Thyroid gland (tissue), 4 donors: ENCODE measurements at regions not wholly inside any gene's neighbourhood (a gene's known extent, or its start where the extent isn't known, plus 50 kb on each side); places are given as distances from the start of the nearest gene placed in this dataset.

Experiments
- DNase-seq, 2 donors: peaks; one replicate each; pipeline ENCODE4 v3.0.0-alpha.2; 2019
- H3K27ac ChIP-seq, 3 donors: fragments of 200-600 bp; sonication (generic); 1 replicate in 2 of 3; 2 replicates in 1 of 3; pipeline ENCODE4 v1.5.1; 2016 to 2019; ENCODE audit warnings: mild to moderate bottlenecking in 1 of 3, moderate library complexity in 1 of 3
- H3K27me3 ChIP-seq: fragments of 200-600 bp; sonication (generic); one replicate; pipeline ENCODE4 v1.5.1; 2019
- H3K36me3 ChIP-seq, 2 donors: fragments of 200-600 bp; sonication (generic); one replicate each; pipeline ENCODE4 v1.5.1; 2016 to 2019
- H3K4me1 ChIP-seq, 2 donors: fragments of 200-600 bp; sonication (generic); one replicate each; pipeline ENCODE4 v1.5.1; 2017 to 2019
- H3K4me3 ChIP-seq, 3 donors: fragments of 200-600 bp; sonication (generic); replicated peaks in 1 of 3; 1 replicate in 2 of 3; 2 replicates in 1 of 3; pipeline ENCODE4 v1.5.1; 2016; ENCODE audit warnings: mild to moderate bottlenecking in 1 of 3
- H3K9me3 ChIP-seq: fragments of 200-600 bp; sonication (generic); one replicate; pipeline ENCODE4 v1.5.1; 2017
- CTCF ChIP-seq, 6 experiments: fragments of 200-600 bp in 3 of 6; fragments of 450-650 bp in 3 of 6; sonication (generic) in 3 of 6; IDR thresholded peaks; one replicate each; pipeline ENCODE4 v1.5.1; 2016 to 2019; ENCODE audit warnings: antibody characterized with exemption in 6 of 6, mild to moderate bottlenecking in 2 of 6, inconsistent platforms in 1 of 6, moderate library complexity in 1 of 6
- POLR2A ChIP-seq, 2 donors: fragments of 450-650 bp; IDR thresholded peaks; one replicate each; pipeline ENCODE4 v1.6.1; 2017; ENCODE audit warnings: antibody characterized with exemption in 2 of 2, mild to moderate bottlenecking in 2 of 2, moderate library complexity in 1 of 2
- WGBS, 2 donors: methylation state at CpG; one replicate each; pipeline ENCODE4 v1.1.5; 2017; 5-methylcytosine and 5-hydroxymethylcytosine counted together
- intact Hi-C: fragments of 100-400 bp; cut with DNase I; formaldehyde crosslinking; loops from one replicate; pipeline ENCODE4 v1.15.1; 2023

DNA sequence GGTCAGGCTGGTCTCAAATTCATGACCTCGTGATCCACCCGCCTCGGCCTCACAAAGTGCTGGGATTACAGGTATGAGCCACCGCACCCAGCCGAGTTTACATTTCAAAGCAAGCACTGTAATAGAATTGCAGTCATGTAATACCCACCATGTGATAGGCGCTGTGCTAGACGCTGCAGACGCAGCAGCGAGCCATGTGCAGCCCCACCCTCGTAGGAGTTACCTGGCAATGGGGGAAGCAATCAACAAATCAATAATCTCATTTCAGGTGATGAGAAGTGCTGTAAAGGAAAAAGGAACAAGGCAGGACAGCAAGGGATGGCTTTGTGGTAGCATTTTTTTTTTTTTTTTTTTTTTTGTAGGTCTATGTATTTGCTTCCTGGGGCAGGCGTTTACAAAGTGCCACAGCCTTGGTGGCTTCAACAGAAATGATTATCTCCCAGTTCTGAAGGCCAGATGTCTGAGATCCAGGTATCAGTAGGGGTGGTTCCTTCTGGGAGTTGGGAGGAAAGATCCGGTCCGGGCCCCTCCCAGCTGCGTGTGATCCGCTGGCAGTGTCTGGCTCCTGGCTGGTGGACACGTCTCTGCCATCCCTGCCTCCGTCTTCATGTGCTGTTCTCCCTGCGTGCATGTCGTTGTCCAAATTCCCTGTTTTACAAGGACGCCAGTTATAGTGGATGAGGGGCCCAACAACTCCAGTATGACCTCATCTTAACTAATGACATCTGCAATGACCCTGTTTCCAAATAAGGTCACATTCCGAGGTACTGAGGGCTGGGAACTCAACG is 72.8 kb downstream of the TNFAIP2 start:
- Histone ChIP-seq H3K27ac (no peak overlapping the region), H3K4me3 (no peak overlapping the region), H3K9me3 (no peaks in the 10 kb centered on the region), H3K27me3 (no peaks in the 10 kb centered on the region), H3K36me3 (no peaks in the 10 kb centered on the region), H3K4me1 (peaks cover 5 to 11% of the 10 kb centered on the region in 2 donors)
- no peak for DNase-seq
- 95 to 98% methylated on average over 22 of the region's 22 CpGs for WGBS, 2 donors
- intact Hi-C loops, result no loop called here
- no peak for TF ChIP-seq POLR2A (IDR thresholded peaks at IDR 0.05)
- no peak for TF ChIP-seq CTCF (IDR thresholded peaks at IDR 0.05)

GRCh38 chr14:103196716-103197115 is 73.5 kb downstream of the TNFAIP2 start:
- intact Hi-C loops, result no loop called here
- Histone ChIP-seq H3K36me3 (no peaks in the 10 kb centered on the region), H3K27me3 (no peaks in the 10 kb centered on the region), H3K9me3 (no peaks in the 10 kb centered on the region), H3K4me3 (no peak overlapping the region), H3K27ac (no peak overlapping the region), H3K4me1 (peaks cover 5 to 11% of the 10 kb centered on the region in 2 donors)
- no peak for TF ChIP-seq CTCF (IDR thresholded peaks at IDR 0.05)
- no peak for TF ChIP-seq POLR2A (IDR thresholded peaks at IDR 0.05)
- no peak for DNase-seq
- 97% methylated on average over 10 to 11 of the region's 11 CpGs for WGBS, 2 donors

DNA sequence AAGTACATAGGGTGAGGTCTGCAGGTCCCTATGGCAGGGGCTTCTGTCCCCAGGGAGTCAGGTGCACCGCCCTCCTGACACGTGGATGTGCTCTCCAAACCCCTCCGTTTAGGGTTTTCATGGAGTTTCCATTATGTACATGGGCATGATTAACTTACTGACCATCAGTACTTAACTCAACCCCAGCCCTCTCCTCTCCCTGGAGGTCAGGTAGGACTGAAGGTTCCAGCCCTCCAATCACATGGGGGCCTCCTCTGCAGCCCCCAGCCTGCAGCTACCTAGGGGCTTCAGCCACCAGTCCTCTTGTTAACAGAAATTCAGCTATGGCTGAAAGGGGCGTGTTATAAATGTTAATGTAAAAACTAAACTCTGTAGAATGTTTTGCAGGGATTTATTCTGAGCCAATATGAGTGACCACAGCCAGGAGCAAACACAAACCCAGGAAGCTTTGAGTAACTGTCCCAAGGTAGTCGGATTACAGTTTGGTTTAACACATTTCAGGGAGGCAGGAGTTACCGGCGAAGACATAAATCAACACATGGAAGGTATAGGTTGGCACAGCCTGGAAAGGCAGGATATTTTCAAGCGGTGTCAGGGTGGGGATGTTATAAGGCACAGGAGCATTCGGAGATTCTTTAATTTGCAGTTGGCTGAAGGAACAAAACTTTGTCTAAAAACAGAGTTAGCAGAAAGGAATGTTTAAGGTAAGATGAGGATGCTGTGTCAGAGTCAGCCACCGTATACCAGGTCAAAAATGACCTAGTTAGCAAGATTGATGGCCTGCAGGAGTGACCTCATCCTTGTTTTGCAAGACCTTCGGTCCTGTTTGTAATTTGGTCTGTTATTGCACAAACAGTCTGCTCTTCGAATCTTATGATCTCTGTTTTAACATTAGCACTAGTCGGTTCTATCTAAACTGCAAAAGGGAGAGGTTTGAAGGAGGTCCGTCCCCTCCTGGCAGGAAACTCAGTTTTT is 75.2 kb downstream of the TNFAIP2 start:
- Histone ChIP-seq H3K36me3 (no peaks in the 10 kb centered on the region), H3K27ac (peak overlapping the region; percentile 17 to 40 (median 38)), H3K9me3 (no peaks in the 10 kb centered on the region), H3K27me3 (no peaks in the 10 kb centered on the region), H3K4me3 (no peak overlapping the region), H3K4me1 (peaks cover 5 to 11% of the 10 kb centered on the region in 2 donors)
- intact Hi-C loops, result no loop called here
- 70 to 74% methylated on average over 13 to 14 of the region's 14 CpGs for WGBS, 2 donors
- TF ChIP-seq POLR2A (IDR thresholded peaks at IDR 0.05) (no peak), CTCF (IDR thresholded peaks at IDR 0.05) (no peak)
- DNase-seq, result no peak

GRCh38 chr14:103199124-103199523 is 75.9 kb downstream of the TNFAIP2 start:
- DNase-seq, result no peak
- H3K36me3 ChIP-seq, result no peaks in the 10 kb centered on the region
- TF ChIP-seq CTCF (IDR thresholded peaks at IDR 0.05), result no peak
- H3K4me3 ChIP-seq, result no peak overlapping the region
- peak overlapping the region in 2 of 3 donors; percentile 38 to 40 for H3K27ac ChIP-seq
- intact Hi-C loops, result no loop called here
- H3K27me3 ChIP-seq, result no peaks in the 10 kb centered on the region
- 81 to 84% methylated on average over 6 of the region's 6 CpGs for whole genome bisulfite sequencing, 2 donors
- no peaks in the 10 kb centered on the region for H3K9me3 ChIP-seq
- peaks cover 1 to 9% of the 10 kb centered on the region in 2 donors for H3K4me1 ChIP-seq
